ENCODE measurements at regions not wholly inside any gene's neighbourhood (a gene's known extent, or its start where the extent isn't known, plus 50 kb on each side); places are given as distances from the start of the nearest gene placed in this dataset.

GRCh38 chr5:23412515-23412914 lies 94.9 kb upstream of the PRDM9 start:
- no peak for TF ChIP-seq CTCF (conservative IDR thresholded peaks at IDR 0.05)
- no peak for TF ChIP-seq EZH2 (IDR thresholded peaks at IDR 0.05; ENCODE audit: low read depth)

Measured in PC-9 (cell line).